Testis (tissue), 2 donors: ENCODE measurements at regions not wholly inside any gene's neighbourhood (a gene's known extent, or its start where the extent isn't known, plus 50 kb on each side); places are given as distances from the start of the nearest gene placed in this dataset.

ENCODE experiments used
- DNase-seq: peaks from one replicate; pipeline ENCODE4 v3.0.0-alpha.2; 2019
- H3K27ac ChIP-seq, 2 donors: fragments of 200-600 bp; sonication (generic); one replicate each; pipeline ENCODE4 v1.5.1; 2019
- H3K27me3 ChIP-seq: fragments of 200-600 bp; sonication (generic); one replicate; pipeline ENCODE4 v1.5.1; 2019
- H3K36me3 ChIP-seq: fragments of 200-600 bp; sonication (generic); one replicate; pipeline ENCODE4 v1.5.1; 2017; ENCODE audit warnings: low read depth; ENCODE audit errors: missing control alignments
- H3K4me1 ChIP-seq: fragments of 200-600 bp; sonication (generic); one replicate; pipeline ENCODE4 v1.5.1; 2019
- H3K4me3 ChIP-seq, 2 donors: fragments of 200-600 bp; sonication (generic); one replicate each; pipeline ENCODE4 v1.5.1; 2017 to 2019
- H3K9me3 ChIP-seq: fragments of 200-600 bp; sonication (generic); one replicate; pipeline ENCODE4 v1.5.1; 2017
- POLR2A ChIP-seq: fragments of 450-650 bp; IDR thresholded peaks from one replicate; pipeline ENCODE4 v1.6.1; 2017; ENCODE audit warnings: antibody characterized with exemption, mild to moderate bottlenecking, moderate library complexity
- WGBS, 2 donors: methylation state at CpG; one replicate each; pipeline ENCODE4 v1.1.5; 2018; 5-methylcytosine and 5-hydroxymethylcytosine counted together
- intact Hi-C: fragments of 100-400 bp; cut with DNase I; formaldehyde crosslinking; loops from one replicate; pipeline ENCODE4 v1.15.1; 2023; ENCODE audit warnings: low total_unique reads
- TF ChIP-seq, protein P1 (sequence below), 3 experiments: fragments of 450-650 bp in 2 of 3; fragments of 200-600 bp in 1 of 3; sonication (generic) in 1 of 3; IDR thresholded peaks; one replicate each; pipeline ENCODE4 v1.5.1; 2016 to 2019; ENCODE audit warnings: antibody characterized with exemption in 3 of 3, mild to moderate bottlenecking in 2 of 3, moderate library complexity in 1 of 3

DNA sequence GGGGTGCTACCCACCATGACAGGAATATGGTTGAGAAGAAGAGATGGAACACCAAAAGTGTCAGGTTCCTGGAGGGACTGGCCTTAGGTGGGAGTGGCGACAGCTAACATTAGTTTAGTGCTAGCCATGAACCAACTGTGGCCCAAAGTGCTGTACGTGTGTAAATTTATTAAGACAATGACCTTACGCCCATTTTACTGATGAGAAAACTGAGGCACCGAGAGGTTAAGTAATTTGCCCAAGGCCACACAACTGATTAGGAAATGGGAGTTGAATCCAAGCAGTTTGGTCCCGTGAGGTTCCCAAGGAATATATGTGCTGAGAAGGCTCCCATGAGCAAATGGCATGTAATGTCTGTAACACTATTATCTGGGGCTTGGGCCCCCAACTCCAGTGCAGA is 109.5 kb upstream of the SLC1A4 start:
- H3K4me3 ChIP-seq = no peak overlapping the region
- no peak for DNase-seq
- intact Hi-C loops = no loop called here
- 82 to 83% methylated on average over 5 of the region's 5 CpGs for WGBS, 2 donors
- no peaks in the 10 kb centered on the region for H3K4me1 ChIP-seq
- TF ChIP-seq POLR2A = no peak
- TF ChIP-seq, protein P1, sequence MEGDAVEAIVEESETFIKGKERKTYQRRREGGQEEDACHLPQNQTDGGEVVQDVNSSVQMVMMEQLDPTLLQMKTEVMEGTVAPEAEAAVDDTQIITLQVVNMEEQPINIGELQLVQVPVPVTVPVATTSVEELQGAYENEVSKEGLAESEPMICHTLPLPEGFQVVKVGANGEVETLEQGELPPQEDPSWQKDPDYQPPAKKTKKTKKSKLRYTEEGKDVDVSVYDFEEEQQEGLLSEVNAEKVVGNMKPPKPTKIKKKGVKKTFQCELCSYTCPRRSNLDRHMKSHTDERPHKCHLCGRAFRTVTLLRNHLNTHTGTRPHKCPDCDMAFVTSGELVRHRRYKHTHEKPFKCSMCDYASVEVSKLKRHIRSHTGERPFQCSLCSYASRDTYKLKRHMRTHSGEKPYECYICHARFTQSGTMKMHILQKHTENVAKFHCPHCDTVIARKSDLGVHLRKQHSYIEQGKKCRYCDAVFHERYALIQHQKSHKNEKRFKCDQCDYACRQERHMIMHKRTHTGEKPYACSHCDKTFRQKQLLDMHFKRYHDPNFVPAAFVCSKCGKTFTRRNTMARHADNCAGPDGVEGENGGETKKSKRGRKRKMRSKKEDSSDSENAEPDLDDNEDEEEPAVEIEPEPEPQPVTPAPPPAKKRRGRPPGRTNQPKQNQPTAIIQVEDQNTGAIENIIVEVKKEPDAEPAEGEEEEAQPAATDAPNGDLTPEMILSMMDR (IDR thresholded peaks at IDR 0.05) = no peak
- no peaks in the 10 kb centered on the region for H3K27me3 ChIP-seq
- no peaks in the 10 kb centered on the region for H3K9me3 ChIP-seq
- no peak overlapping the region for H3K27ac ChIP-seq
- no peaks in the 10 kb centered on the region for H3K36me3 ChIP-seq

DNA sequence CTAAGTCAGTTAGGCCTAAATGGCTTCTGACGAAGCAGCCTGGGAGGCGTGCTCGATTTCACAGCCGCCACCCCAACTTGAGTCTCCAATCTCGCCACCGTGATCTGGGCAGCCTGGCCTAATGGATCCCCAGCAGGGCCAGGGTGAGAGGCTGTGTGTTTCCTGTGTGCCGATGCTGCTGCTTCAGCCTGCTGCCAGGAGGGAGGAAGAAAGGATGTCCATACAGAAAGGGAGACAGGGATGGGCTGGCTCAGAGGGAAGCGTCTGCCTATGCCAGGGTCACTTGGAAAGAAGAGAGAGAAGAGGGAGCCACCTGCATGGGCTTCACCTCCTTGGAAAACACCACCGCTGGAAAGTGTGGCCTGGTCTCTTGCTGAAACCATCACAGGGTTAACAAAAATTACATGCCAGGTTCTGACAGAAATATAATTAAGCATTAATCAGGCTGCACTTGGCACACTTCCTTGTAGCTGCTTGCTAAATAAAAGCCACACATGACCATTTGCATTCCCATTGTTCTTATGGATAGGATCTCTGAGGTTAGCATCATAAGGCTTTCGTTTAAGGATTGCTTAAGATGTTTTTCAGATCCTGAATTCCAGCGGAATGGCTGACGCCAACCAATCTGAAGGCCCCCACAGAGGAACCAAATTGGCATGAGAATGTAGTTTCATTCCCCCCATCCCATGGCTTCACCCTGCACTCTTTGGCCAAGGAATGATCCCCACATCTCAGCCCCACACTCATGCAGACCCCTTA is 108.8 kb upstream of the SLC1A4 start:
- Histone ChIP-seq H3K36me3 (no peaks in the 10 kb centered on the region), H3K9me3 (no peaks in the 10 kb centered on the region), H3K27ac (no peak overlapping the region), H3K27me3 (no peaks in the 10 kb centered on the region), H3K4me1 (no peaks in the 10 kb centered on the region), H3K4me3 (no peak overlapping the region)
- WGBS, 2 donors = 87 to 88% methylated on average over 12 of the region's 12 CpGs
- intact Hi-C loops = no loop called here
- TF ChIP-seq POLR2A = no peak
- TF ChIP-seq, protein P1 (IDR thresholded peaks at IDR 0.05) = no peak
- DNase-seq = no peak

DNA sequence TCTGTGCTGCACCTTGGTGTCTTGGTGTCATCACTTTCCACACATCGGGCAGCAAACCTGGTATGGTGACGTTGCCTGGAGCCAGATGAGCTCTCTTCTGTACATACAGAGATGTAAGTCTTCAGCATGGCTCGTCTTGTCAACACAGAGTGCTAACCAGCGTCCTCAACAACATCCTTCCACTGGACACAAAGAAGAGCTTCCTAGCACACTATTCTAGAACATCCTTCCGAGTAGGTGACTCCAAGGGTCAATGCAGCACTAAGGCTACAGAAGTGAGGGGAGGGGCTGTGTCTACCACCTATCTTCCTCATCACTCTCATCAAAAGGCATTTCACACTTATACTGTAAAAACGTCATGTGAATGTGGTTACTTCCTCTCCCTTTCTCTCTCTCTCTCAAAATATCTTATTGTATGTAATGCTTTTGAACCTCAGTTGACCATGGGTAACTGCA is 108.1 kb upstream of the SLC1A4 start:
- intact Hi-C loops = no loop called here
- DNase-seq = no peak

DNA sequence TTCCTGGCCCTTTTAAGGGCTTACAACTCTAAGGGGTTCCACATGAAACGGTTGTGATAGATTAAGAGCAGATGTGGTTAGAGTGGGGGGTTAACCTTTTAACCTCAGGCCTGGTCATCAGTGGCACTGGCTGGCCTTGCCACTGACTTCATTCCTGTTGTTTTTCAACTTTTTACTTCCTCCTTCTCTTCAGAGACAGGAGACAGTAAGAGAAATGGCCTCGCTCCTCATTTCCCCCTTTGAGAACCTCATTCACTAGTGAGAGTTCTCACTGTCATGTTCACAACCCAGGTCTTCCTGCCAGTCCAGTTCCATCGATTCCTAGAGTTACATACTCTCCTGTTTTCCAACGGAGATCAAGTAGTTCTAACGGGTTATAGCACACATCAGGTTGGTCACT is 101.6 kb upstream of the SLC1A4 start:
- H3K4me1 ChIP-seq = no peaks in the 10 kb centered on the region
- no peak overlapping the region for H3K4me3 ChIP-seq
- WGBS, 2 donors = 87 to 94% methylated on average over 5 of the region's 5 CpGs

More for the DNA sequence above, 108.1 kb upstream of the SLC1A4 start:
- Histone ChIP-seq H3K9me3 (no peaks in the 10 kb centered on the region), H3K4me1 (no peaks in the 10 kb centered on the region), H3K27me3 (no peaks in the 10 kb centered on the region), H3K36me3 (no peaks in the 10 kb centered on the region), H3K27ac (no peak overlapping the region), H3K4me3 (no peak overlapping the region)
- no peak for TF ChIP-seq POLR2A
- TF ChIP-seq, protein P1 (IDR thresholded peaks at IDR 0.05) = no peak
- WGBS, 2 donors = 92 to 93% methylated on average over 6 of the region's 6 CpGs

More for the DNA sequence above, 101.6 kb upstream of the SLC1A4 start:
- no peak for TF ChIP-seq POLR2A
- TF ChIP-seq, protein P1 (IDR thresholded peaks at IDR 0.05) = no peak
- intact Hi-C loops = no loop called here
- no peak for DNase-seq
- no peaks in the 10 kb centered on the region for H3K36me3 ChIP-seq
- no peak overlapping the region for H3K27ac ChIP-seq
- no peaks in the 10 kb centered on the region for H3K27me3 ChIP-seq
- H3K9me3 ChIP-seq = no peaks in the 10 kb centered on the region
